Sigmoid colon (tissue), 4 donors: ENCODE measurements at regions not wholly inside any gene's neighbourhood (a gene's known extent, or its start where the extent isn't known, plus 50 kb on each side); places are given as distances from the start of the nearest gene placed in this dataset.

ENCODE experiments used
- EP300 ChIP-seq, 4 donors: sonication (generic); formaldehyde crosslinking; IDR thresholded peaks; one replicate each; pipeline ENCODE4 v1.6.1; 2017; ENCODE audit warnings: antibody characterized with exemption in 4 of 4
- POLR2A ChIP-seq, 2 donors: fragments of 450-650 bp; IDR thresholded peaks; one replicate each; pipeline ENCODE4 v1.6.1; 2016; ENCODE audit warnings: antibody characterized with exemption in 2 of 2, mild to moderate bottlenecking in 2 of 2, moderate library complexity in 2 of 2
- TF ChIP-seq, protein P1 (sequence below), 4 experiments: fragments of 450-650 bp in 3 of 4; fragments of 200-600 bp in 1 of 4; IDR thresholded peaks; one replicate each; pipeline ENCODE4 v1.5.1; 2016 to 2019; ENCODE audit warnings: antibody characterized with exemption in 4 of 4, mild to moderate bottlenecking in 3 of 4, moderate library complexity in 2 of 4

DNA sequence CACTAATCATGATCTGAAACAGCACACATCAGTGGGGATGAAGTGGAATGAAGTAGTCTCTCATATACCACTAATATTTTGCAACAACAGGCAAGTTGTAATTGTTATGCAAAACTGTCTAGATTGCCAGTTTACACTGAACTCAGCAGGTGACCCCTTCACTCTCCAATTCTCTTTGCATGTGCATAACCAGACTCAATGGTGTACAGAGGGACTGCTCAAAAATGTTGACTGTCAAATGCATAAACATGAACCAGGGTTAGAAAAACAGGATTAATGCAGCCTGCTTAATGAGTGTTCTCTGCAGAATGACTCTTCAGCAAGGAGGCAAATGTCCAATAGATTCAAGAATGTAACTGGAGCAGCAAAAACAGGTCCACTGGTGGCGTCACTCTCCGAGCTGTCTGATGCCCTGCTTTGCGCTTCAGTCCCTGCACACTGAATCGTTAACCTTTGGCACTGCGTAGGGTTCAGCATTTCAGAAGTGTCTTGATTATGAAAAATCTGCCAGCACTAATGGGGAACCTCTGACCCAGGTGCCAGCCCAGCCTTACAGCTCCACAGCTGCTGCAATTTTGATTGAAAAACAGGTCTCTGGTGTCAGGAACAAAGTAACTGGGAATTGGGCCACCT is 209.3 kb downstream of the TDRD15 start:
- TF ChIP-seq EP300 (IDR thresholded peaks at IDR 0.05), result no peak
- TF ChIP-seq, protein P1, sequence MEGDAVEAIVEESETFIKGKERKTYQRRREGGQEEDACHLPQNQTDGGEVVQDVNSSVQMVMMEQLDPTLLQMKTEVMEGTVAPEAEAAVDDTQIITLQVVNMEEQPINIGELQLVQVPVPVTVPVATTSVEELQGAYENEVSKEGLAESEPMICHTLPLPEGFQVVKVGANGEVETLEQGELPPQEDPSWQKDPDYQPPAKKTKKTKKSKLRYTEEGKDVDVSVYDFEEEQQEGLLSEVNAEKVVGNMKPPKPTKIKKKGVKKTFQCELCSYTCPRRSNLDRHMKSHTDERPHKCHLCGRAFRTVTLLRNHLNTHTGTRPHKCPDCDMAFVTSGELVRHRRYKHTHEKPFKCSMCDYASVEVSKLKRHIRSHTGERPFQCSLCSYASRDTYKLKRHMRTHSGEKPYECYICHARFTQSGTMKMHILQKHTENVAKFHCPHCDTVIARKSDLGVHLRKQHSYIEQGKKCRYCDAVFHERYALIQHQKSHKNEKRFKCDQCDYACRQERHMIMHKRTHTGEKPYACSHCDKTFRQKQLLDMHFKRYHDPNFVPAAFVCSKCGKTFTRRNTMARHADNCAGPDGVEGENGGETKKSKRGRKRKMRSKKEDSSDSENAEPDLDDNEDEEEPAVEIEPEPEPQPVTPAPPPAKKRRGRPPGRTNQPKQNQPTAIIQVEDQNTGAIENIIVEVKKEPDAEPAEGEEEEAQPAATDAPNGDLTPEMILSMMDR (IDR thresholded peaks at IDR 0.05), result no peak
- TF ChIP-seq POLR2A (IDR thresholded peaks at IDR 0.05), result no peak
